H1 (cell line): ENCODE measurements at regions not wholly inside any gene's neighbourhood (a gene's known extent, or its start where the extent isn't known, plus 50 kb on each side); places are given as distances from the start of the nearest gene placed in this dataset.

Source experiments
- CHD1 ChIP-seq: IDR thresholded peaks from 2 replicates; pipeline ENCODE4 v1.6.1; 2012; ENCODE audit warnings: low read depth, low read length, improper control_type of control experiment
- CHD7 ChIP-seq: fragments of 300-600 bp; sonication (generic); IDR thresholded peaks from 2 replicates; pipeline ENCODE4 v1.7.1; 2012; ENCODE audit warnings: low read length, moderate library complexity, mild to moderate bottlenecking, inconsistent platforms; ENCODE audit not compliant: insufficient replicate concordance
- CREB1 ChIP-seq: IDR thresholded peaks from 2 replicates; pipeline ENCODE4 v1.6.1; 2012; ENCODE audit warnings: inconsistent platforms
- GABPA ChIP-seq: IDR thresholded peaks from 2 replicates; pipeline ENCODE4 v1.6.1; 2011; ENCODE audit warnings: mild to moderate bottlenecking, low read length, moderate library complexity, borderline replicate concordance; ENCODE audit not compliant: insufficient read depth
- GTF2F1 ChIP-seq: IDR thresholded peaks from 2 replicates; pipeline ENCODE4 v1.6.1; 2012; ENCODE audit warnings: low read depth, low read length, improper control_type of control experiment, borderline replicate concordance
- RBBP5 ChIP-seq: IDR thresholded peaks from 2 replicates; pipeline ENCODE4 v1.7.1; 2012; ENCODE audit warnings: low read depth, mild to moderate bottlenecking, inconsistent platforms, low read length, moderate library complexity, borderline replicate concordance
- SAP30 ChIP-seq: fragments of 300-600 bp; sonication (generic); IDR thresholded peaks from 2 replicates; pipeline ENCODE4 v1.7.1; 2012; ENCODE audit warnings: low read length, moderate library complexity, mild to moderate bottlenecking, inconsistent platforms; ENCODE audit not compliant: insufficient read depth, insufficient replicate concordance
- SP4 ChIP-seq: IDR thresholded peaks from 2 replicates; pipeline ENCODE4 v1.6.1; 2012; ENCODE audit warnings: low read length, inconsistent platforms
- SUZ12 ChIP-seq: fragments of 200-600 bp; sonication (generic); IDR thresholded peaks from 2 replicates; pipeline ENCODE4 v1.6.1; 2012; ENCODE audit warnings: mild to moderate bottlenecking, inconsistent platforms, low read length, moderate library complexity, mixed read lengths
- TBP ChIP-seq: IDR thresholded peaks from 2 replicates; pipeline ENCODE4 v1.6.1; 2011; ENCODE audit warnings: low read depth, low read length, improper control_type of control experiment

GRCh38 chr6:22476811-22477390 lies 92.5 kb upstream of the HDGFL1 start (continued):
- no peak for TF ChIP-seq CHD7
- TF ChIP-seq CREB1, result no peak
- no peak for TF ChIP-seq GABPA
- TF ChIP-seq SUZ12, result no peak
- no peak for TF ChIP-seq CHD1
- no peak for TF ChIP-seq SP4
- TF ChIP-seq TBP, result no peak
- TF ChIP-seq GTF2F1, result no peak
- no peak for TF ChIP-seq SAP30
- TF ChIP-seq RBBP5, result no peak
